ENCODE measurements at regions not wholly inside any gene's neighbourhood (a gene's known extent, or its start where the extent isn't known, plus 50 kb on each side); places are given as distances from the start of the nearest gene placed in this dataset.

DNA sequence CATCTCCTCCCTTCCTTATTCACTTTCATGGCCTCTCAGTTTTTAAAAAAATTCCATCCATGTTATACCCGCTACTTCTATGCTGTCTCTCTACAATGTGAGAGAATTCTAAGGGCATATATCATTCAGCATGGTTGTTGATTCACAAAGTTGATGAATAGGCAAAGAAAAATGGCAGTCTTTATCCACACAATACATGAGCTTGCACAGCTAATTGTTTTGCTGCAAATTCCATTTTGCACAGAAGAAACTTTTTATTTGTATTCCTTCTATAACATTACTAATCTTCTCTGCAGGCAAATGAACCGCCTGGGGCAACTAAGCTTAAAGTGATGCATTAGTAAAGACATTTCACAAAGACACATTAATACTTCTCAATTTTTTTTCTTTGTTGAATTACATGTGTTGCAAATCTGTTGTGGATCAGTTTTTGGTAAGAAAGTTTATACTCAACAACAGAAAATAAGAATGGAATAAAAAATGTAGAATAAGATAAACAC is 196.9 kb downstream of the LIG4 start:
- no peaks in the 10 kb centered on the region for H3K9me2 ChIP-seq (replicated peaks; ENCODE audit: insufficient read depth, low read length)
- no peak overlapping the region for H2AFZ ChIP-seq (ENCODE audit: low read depth, low read length, severe bottlenecking)
- H3K9ac ChIP-seq (ENCODE audit: low read length) = no peak overlapping the region
- H3K27me3 ChIP-seq (ENCODE audit: low read length) = no peaks in the 10 kb centered on the region
- H3F3A ChIP-seq (ENCODE audit: insufficient read depth) = no peaks in the 10 kb centered on the region
- no peaks in the 10 kb centered on the region for H3K9me3 ChIP-seq (ENCODE audit: insufficient read depth, low read length)
- H4K20me1 ChIP-seq (ENCODE audit: low read depth, low read length) = no peaks in the 10 kb centered on the region
- no peak overlapping the region for H3K27ac ChIP-seq (ENCODE audit: low read depth, low read length)
- H3K4me2 ChIP-seq (ENCODE audit: low read depth, low read length, poor library complexity, severe bottlenecking) = no peak overlapping the region
- H3K4me3 ChIP-seq (ENCODE audit: insufficient read depth, low read length, poor library complexity, severe bottlenecking) = no peak overlapping the region
- no peak for TF ChIP-seq EZH2phosphoT487 (conservative IDR thresholded peaks at IDR 0.05; ENCODE audit: low read length)
- TF ChIP-seq, protein P1, sequence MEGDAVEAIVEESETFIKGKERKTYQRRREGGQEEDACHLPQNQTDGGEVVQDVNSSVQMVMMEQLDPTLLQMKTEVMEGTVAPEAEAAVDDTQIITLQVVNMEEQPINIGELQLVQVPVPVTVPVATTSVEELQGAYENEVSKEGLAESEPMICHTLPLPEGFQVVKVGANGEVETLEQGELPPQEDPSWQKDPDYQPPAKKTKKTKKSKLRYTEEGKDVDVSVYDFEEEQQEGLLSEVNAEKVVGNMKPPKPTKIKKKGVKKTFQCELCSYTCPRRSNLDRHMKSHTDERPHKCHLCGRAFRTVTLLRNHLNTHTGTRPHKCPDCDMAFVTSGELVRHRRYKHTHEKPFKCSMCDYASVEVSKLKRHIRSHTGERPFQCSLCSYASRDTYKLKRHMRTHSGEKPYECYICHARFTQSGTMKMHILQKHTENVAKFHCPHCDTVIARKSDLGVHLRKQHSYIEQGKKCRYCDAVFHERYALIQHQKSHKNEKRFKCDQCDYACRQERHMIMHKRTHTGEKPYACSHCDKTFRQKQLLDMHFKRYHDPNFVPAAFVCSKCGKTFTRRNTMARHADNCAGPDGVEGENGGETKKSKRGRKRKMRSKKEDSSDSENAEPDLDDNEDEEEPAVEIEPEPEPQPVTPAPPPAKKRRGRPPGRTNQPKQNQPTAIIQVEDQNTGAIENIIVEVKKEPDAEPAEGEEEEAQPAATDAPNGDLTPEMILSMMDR (IDR thresholded peaks at IDR 0.05; ENCODE audit: insufficient read depth, low read length, poor library complexity, severe bottlenecking) = no peak
- H3K36me3 ChIP-seq (ENCODE audit: low read length) = no peaks in the 10 kb centered on the region
- no peaks in the 10 kb centered on the region for H3K79me2 ChIP-seq (ENCODE audit: insufficient read depth, low read length)

GRCh38 chr13:108006619-108007018 is 208.7 kb downstream of the LIG4 start:
- Histone ChIP-seq H3K36me3 (ENCODE audit: low read length) (no peaks in the 10 kb centered on the region), H3K9me3 (ENCODE audit: insufficient read depth, low read length) (no peaks in the 10 kb centered on the region), H2AFZ (ENCODE audit: low read depth, low read length, severe bottlenecking) (no peak overlapping the region), H3K4me2 (ENCODE audit: low read depth, low read length, poor library complexity, severe bottlenecking) (no peak overlapping the region), H3K79me2 (ENCODE audit: insufficient read depth, low read length) (no peaks in the 10 kb centered on the region), H3K27ac (ENCODE audit: low read depth, low read length) (no peak overlapping the region), H3K4me3 (ENCODE audit: insufficient read depth, low read length, poor library complexity, severe bottlenecking) (no peak overlapping the region), H3F3A (ENCODE audit: insufficient read depth) (no peaks in the 10 kb centered on the region), H3K9me2 (replicated peaks; ENCODE audit: insufficient read depth, low read length) (no peaks in the 10 kb centered on the region), H3K9ac (ENCODE audit: low read length) (no peak overlapping the region), H4K20me1 (ENCODE audit: low read depth, low read length) (no peaks in the 10 kb centered on the region), H3K27me3 (ENCODE audit: low read length) (no peaks in the 10 kb centered on the region)
- no peak for TF ChIP-seq EZH2phosphoT487 (conservative IDR thresholded peaks at IDR 0.05; ENCODE audit: low read length)
- TF ChIP-seq, protein P1 (IDR thresholded peaks at IDR 0.05; ENCODE audit: insufficient read depth, low read length, poor library complexity, severe bottlenecking) = no peak

DNA sequence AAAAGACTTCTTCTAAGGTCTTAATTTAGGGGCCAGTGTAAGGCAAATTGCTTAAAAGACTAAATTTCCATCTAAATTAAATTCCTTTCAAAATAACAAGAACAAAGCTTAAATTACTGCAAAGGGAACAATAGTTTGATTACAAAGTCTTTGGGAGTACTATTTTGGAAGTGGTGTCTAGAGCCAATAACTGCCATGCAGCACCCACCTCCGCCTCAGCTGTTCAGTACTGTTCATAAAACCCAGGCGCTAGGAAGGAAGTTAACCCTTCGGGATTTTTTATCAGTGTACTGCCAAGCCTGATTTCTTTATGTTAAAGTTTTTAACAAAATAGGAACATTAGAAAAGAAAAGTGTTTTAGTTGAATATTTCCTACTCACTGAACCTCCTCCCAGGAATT is 210.1 kb downstream of the LIG4 start:
- Histone ChIP-seq H3K36me3 (ENCODE audit: low read length) (no peaks in the 10 kb centered on the region), H3K4me3 (ENCODE audit: insufficient read depth, low read length, poor library complexity, severe bottlenecking) (no peak overlapping the region), H3K9me3 (ENCODE audit: insufficient read depth, low read length) (no peaks in the 10 kb centered on the region), H3K9ac (ENCODE audit: low read length) (no peak overlapping the region), H3K27ac (ENCODE audit: low read depth, low read length) (no peak overlapping the region), H3K9me2 (replicated peaks; ENCODE audit: insufficient read depth, low read length) (no peaks in the 10 kb centered on the region), H3K27me3 (ENCODE audit: low read length) (no peaks in the 10 kb centered on the region), H4K20me1 (ENCODE audit: low read depth, low read length) (no peaks in the 10 kb centered on the region), H3F3A (ENCODE audit: insufficient read depth) (no peaks in the 10 kb centered on the region), H2AFZ (ENCODE audit: low read depth, low read length, severe bottlenecking) (no peak overlapping the region), H3K79me2 (ENCODE audit: insufficient read depth, low read length) (no peaks in the 10 kb centered on the region), H3K4me2 (ENCODE audit: low read depth, low read length, poor library complexity, severe bottlenecking) (no peak overlapping the region)
- no peak for TF ChIP-seq EZH2phosphoT487 (conservative IDR thresholded peaks at IDR 0.05; ENCODE audit: low read length)
- TF ChIP-seq, protein P1 (IDR thresholded peaks at IDR 0.05; ENCODE audit: insufficient read depth, low read length, poor library complexity, severe bottlenecking) = no peak

All from SU-DHL-6 (cell line).